T-helper 1 cell treated with Interleukin-12 subunit alpha and Interleukin-12 subunit beta and Interleukin-4 antibody, amounts not matched to agents 30 μg/mL and 1 μg/mL, for 36 hours (primary cell): ENCODE measurements at regions not wholly inside any gene's neighbourhood (a gene's known extent, or its start where the extent isn't known, plus 50 kb on each side); places are given as distances from the start of the nearest gene placed in this dataset.
A peak's percentile ranks its signal among the peaks of the same experiment; 100 is the strongest.

Source experiments
- H3K27ac Mint-ChIP-seq: one replicate; pipeline ENCODE4 v1.8.0; 2021; ENCODE audit warnings: mild to moderate bottlenecking, mixed read lengths
- H3K27me3 Mint-ChIP-seq: one replicate; pipeline ENCODE4 v1.8.0; 2021; ENCODE audit warnings: low read depth, mixed read lengths
- H3K36me3 Mint-ChIP-seq: one replicate; pipeline ENCODE4 v1.8.0; 2021; ENCODE audit warnings: low read depth, mixed read lengths
- H3K4me1 Mint-ChIP-seq: one replicate; pipeline ENCODE4 v1.8.0; 2021; ENCODE audit warnings: low read depth, mixed read lengths
- H3K4me3 Mint-ChIP-seq: one replicate; pipeline ENCODE4 v1.8.0; 2021; ENCODE audit warnings: mild to moderate bottlenecking, moderate library complexity, mixed read lengths
- H3K9me3 Mint-ChIP-seq: one replicate; pipeline ENCODE4 v1.8.0; 2021; ENCODE audit warnings: mixed read lengths

DNA sequence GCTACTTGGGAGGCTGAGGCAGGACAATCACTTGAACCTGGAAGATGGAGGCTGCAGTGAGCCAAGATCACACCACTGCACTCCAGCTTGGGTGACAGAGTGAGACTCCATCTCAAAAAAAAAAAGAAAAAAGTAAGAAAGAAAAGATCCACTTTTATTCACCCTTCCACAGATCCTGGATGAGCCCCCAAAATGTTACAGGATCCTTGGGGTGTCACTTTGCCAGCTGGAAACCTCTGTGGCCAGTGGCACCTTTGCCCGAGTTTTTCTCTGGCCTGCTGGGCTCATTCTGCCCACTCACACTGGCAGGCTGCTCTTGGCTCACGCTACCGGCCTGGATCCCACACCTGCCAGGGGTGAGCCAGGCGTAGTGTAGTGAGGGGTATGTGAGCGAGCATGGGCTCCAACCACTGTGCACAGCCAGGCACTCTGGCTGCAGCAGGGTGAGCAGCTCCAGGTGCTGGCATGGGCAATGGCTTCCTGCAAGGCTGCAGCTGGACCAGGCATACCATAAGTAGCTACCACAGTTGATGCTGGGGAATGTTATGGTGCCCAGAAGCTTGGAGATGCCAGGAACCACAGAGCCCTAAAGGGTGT is 57.8 kb upstream of the C15orf39 start:
- H3K36me3 Mint-ChIP-seq = peaks cover 15% of the 10 kb centered on the region
- no peaks in the 10 kb centered on the region for H3K4me1 Mint-ChIP-seq
- peaks cover 27% of the 10 kb centered on the region for H3K9me3 Mint-ChIP-seq
- H3K27me3 Mint-ChIP-seq = no peaks in the 10 kb centered on the region
- H3K27ac Mint-ChIP-seq = no peak overlapping the region
- no peak overlapping the region for H3K4me3 Mint-ChIP-seq

DNA sequence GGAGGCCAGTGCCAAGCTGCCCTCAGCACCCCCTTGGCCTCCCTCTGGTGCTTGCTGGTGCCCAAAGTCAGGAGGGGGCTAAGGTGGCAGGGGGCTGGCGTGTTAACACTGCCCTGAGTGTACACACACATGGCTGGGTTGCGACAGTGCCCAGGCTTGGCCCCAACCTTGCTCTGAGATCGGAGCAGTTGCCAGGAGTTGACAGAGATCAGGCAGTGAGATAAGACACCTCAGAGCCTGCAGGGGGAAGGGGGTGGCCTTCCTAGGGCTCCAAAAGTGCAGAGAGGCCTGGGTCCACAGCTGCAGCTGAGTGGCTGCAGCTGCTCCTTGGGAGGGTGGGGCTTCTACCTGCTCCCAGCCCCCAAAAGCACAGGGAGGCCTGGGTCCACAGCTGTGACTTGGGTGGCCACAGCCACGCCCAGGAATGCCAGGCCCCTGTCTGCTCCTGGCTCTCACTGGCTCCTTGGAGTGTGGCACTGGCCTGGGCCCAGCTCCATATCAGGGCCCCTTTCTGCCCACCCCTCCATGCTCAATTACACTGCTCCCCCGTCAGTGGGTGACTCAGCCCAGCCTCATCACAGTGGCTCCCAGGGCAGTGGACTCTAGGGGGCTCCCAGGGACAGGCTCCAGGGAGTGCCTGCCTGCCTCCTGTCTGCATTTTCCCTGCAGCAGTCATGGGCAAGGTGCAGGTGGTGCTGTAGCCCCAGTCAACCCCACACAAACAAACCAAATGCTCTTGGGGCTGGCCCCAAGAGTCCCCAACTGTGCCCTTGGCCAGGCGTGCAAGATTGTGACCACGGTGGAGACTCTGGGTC is 56.4 kb upstream of the C15orf39 start:
- Mint-ChIP-seq H3K27ac (no peak overlapping the region), H3K4me1 (peaks cover 6% of the 10 kb centered on the region), H3K36me3 (peaks cover 15% of the 10 kb centered on the region), H3K9me3 (peaks cover 30% of the 10 kb centered on the region), H3K27me3 (peaks cover 3% of the 10 kb centered on the region), H3K4me3 (no peak overlapping the region)

DNA sequence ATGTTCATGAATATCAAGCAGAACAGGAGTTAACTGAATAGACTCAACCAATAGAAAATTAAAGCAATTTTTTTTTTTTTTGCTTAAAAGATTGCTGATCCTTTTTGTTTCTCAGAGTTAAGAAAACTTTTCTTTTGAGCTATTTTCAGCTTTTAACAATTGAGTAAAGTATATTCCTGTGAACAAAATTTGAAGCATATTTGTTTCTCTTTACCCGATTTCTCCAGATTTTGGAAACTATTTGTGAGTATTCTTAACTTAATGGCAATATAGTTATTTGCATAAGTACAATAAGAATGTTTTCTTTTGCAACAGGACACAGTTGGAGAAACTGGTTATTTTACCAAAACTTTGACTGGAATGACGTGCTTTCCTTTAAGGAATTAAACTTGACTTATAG is 53.4 kb upstream of the C15orf39 start:
- Mint-ChIP-seq H3K9me3 (peaks cover 13% of the 10 kb centered on the region), H3K27me3 (peaks cover 5% of the 10 kb centered on the region), H3K36me3 (peaks cover 6% of the 10 kb centered on the region), H3K4me1 (peaks cover 22% of the 10 kb centered on the region), H3K4me3 (no peak overlapping the region), H3K27ac (no peak overlapping the region)

DNA sequence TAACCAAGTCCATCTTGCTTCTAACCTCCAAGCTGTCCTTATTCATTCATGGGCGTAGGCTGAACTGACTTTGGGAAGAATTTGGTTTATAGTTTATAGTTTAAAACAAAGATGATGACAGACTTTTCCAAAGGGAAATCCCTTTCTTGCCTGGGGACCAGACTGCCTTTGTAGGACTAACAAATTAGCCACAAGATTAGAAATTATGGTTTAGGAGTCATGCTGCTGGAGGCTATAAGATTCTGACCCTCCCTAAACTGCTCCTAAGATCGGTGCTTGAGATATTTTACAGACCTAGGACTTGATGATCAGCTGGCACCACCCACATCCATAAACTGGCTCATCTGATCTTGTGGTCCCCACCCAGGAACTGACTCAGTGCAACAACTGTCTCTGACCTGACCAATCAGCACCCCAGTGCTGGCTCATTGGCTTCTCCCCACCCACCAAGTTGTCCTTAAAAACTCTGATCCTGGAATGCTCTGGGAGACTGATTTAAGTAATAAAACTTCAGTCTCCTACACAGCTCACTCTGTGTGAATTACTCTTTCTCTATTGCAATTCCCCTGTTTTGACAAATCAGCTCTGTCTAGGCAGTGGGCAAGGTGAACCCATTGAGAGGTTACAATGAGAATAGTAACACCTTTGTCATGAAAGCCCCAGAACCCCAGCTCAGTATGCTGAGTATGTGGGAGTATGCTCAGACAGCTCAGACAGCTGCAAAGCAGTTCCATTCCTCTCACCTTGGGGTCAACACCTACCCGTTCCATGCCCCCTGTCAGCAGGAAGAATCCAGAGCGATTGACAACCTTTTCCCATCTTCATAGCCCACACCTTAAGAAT is 51.6 kb upstream of the C15orf39 start:
- Mint-ChIP-seq H3K27ac (no peak overlapping the region), H3K27me3 (peaks cover 5% of the 10 kb centered on the region), H3K4me1 (peaks cover 30% of the 10 kb centered on the region), H3K9me3 (peaks cover 7% of the 10 kb centered on the region), H3K4me3 (peak overlapping the region; percentile 4), H3K36me3 (peaks cover 5% of the 10 kb centered on the region)

DNA sequence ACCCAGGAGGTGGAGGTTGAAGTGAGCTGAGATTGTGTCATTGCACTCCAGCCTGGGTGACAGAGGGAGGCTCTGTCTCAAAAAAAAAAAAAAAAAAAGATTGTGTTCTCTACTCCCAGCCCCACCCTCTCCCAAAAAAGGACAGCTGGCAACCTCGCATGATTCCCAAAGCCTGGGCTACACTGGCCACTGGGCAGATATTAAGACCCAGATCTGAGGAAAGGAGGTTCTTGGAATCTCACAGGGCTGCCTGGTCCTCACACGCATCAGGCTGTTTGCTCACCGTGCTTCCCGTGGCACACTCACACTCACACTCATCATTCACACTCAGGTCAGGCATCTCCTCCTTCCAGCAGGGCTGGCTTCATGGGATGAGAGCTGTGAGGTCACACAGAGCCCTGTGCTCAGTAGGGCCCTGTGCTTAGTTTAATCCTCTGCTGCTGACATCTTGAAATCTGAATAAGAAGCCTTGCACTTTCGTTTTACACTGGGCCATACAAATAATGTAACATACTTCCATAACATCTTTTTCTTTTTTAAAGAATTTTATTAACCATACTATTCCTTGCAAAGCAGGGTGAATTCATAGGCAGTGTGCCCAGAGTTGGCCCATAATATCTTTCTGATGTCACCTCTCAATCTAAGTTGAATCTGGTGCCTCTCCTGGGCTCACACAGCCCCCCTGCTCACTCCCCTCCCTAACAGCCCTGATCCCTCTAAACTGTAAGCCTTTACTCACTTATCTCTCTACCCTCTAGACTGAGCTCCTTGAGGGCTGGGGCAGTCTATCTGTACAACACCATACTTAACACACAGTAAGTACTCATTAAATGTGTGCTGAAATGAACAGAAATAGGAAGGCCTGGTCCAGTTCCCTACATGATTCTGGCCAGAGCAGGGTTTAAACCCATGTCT is 50.2 kb upstream of the C15orf39 start:
- H3K9me3 Mint-ChIP-seq = peaks cover 7% of the 10 kb centered on the region
- H3K4me3 Mint-ChIP-seq = no peak overlapping the region
- no peak overlapping the region for H3K27ac Mint-ChIP-seq
- H3K36me3 Mint-ChIP-seq = peaks cover 5% of the 10 kb centered on the region
- peaks cover 5% of the 10 kb centered on the region for H3K27me3 Mint-ChIP-seq
- H3K4me1 Mint-ChIP-seq = peaks cover 30% of the 10 kb centered on the region
